HepG2 (cell line): ENCODE measurements at regions not wholly inside any gene's neighbourhood (a gene's known extent, or its start where the extent isn't known, plus 50 kb on each side); places are given as distances from the start of the nearest gene placed in this dataset.
"Not testable (repeated sequence)": the region's sequence is repeated elsewhere in the genome, so short reads cannot be mapped to it uniquely, and the experiment has no call there.

ENCODE experiments used
- ATAC-seq: fragments of 200-7000 bp; cut with Tn5 transposase; 3 replicates; pipeline ENCODE4 v1.9.1; 2020; ENCODE audit warnings: mild to moderate bottlenecking, moderate library complexity
- BruUV-seq: library from RNA; stranded (reverse); fragments of 400-500 nt; replicated peaks from 2 replicates; lab custom pipeline; 2021; lab: Mats Ljungman, UMichigan
- CTCF ChIA-PET: fragments of 300-600 bp; formaldehyde crosslinking; extraction: SDS; loops from one replicate; lab custom pipeline; 2021; ENCODE audit warnings: low total read pairs, inconsistent platforms, low intra/inter-chr PET ratio; lab: Yijun Ruan, JAX
- POLR2A ChIA-PET: fragments of 350-600 bp; sonication (Branson Sonifier 250); formaldehyde crosslinking; loops from one replicate; lab custom pipeline; 2020; ENCODE audit warnings: antibody characterized with exemption, inconsistent platforms; lab: Yijun Ruan, JAX
- DNase-seq: peaks from one replicate; pipeline ENCODE4 v3.0.0-alpha.2; 2015; ENCODE audit warnings: low spot score
- FAIRE-seq: peaks from 3 replicates; lab custom pipeline; 2011; peaks lifted over from hg19 to GRCh38; lab: Jason Lieb, UNC
- H2AFZ ChIP-seq: one replicate; pipeline ENCODE4 v1.6.1; 2011; ENCODE audit warnings: low read length, inconsistent platforms
- H3K27ac ChIP-seq: fragments of 300-600 bp; 3 replicates; pipeline ENCODE4 v1.8.0; 2011; ENCODE audit warnings: mixed run types, mild to moderate bottlenecking, mixed read lengths, low read length, inconsistent platforms; ENCODE audit not compliant: insufficient read depth; ENCODE audit errors: extremely low read length
- H3K27me3 ChIP-seq, 2 experiments: fragments of 200-600 bp in 1 of 2; 2 replicates in 1 of 2; 3 replicates in 1 of 2; pipeline versions ENCODE4 v1.6.0 to v1.8.0; 2011; ENCODE audit warnings: low read length in 2 of 2, mild to moderate bottlenecking in 2 of 2, moderate library complexity in 2 of 2, inconsistent platforms in 1 of 2; ENCODE audit not compliant: insufficient read depth in 2 of 2, control insufficient read depth in 1 of 2
- H3K36me3 ChIP-seq, 2 experiments: fragments of 200-600 bp in 1 of 2; replicated peaks in 1 of 2; 2 replicates in 1 of 2; 3 replicates in 1 of 2; pipeline versions ENCODE4 v1.5.1 to v1.8.0; 2011; ENCODE audit warnings: low read length in 2 of 2, inconsistent platforms in 1 of 2; ENCODE audit not compliant: insufficient read depth in 2 of 2, control insufficient read depth in 1 of 2
- H3K4me1 ChIP-seq: 2 replicates; pipeline ENCODE4 v1.5.1; 2012; ENCODE audit warnings: low read length, inconsistent platforms; ENCODE audit not compliant: insufficient read depth
- H3K4me2 ChIP-seq: 2 replicates; pipeline ENCODE4 v1.6.0; 2011; ENCODE audit warnings: low read depth, low read length, inconsistent platforms
- H3K4me3 ChIP-seq, 3 experiments: fragments of 200-600 bp in 1 of 3; sonication (generic), shearing (Covaris generic) in 1 of 3; replicated peaks in 1 of 3; 2 replicates each; pipeline ENCODE4 v1.5.1; 2011 to 2016; ENCODE audit warnings: low read length in 3 of 3, inconsistent platforms in 2 of 3, low read depth in 2 of 3, mild to moderate bottlenecking in 2 of 3, control low read depth in 1 of 3, mixed read lengths in 1 of 3; ENCODE audit not compliant: insufficient read depth in 1 of 3
- H3K79me2 ChIP-seq: one replicate; pipeline ENCODE4 v1.6.1; 2011; ENCODE audit warnings: low read length, inconsistent platforms; ENCODE audit not compliant: insufficient read depth
- H3K9ac ChIP-seq: 2 replicates; pipeline ENCODE4 v1.6.0; 2011; ENCODE audit warnings: mild to moderate bottlenecking, low read depth, low read length, inconsistent platforms; ENCODE audit not compliant: insufficient read depth
- H3K9me3 ChIP-seq: 2 replicates; pipeline ENCODE4 v1.5.1; 2012; ENCODE audit warnings: mild to moderate bottlenecking, low read length
- H4K20me1 ChIP-seq: 2 replicates; pipeline ENCODE4 v1.6.0; 2011; ENCODE audit warnings: inconsistent platforms, mild to moderate bottlenecking, low read length, moderate library complexity; ENCODE audit not compliant: insufficient read depth
- ATF7 ChIP-seq, 2 experiments: fragments of 450-650 bp in 1 of 2; sonication (generic) in 1 of 2; formaldehyde crosslinking in 1 of 2; IDR thresholded peaks; 2 replicates each; pipeline versions ENCODE4 v1.4.0 to v1.6.1; 2016 to 2020; ENCODE audit warnings: antibody characterized with exemption in 1 of 2, mild to moderate bottlenecking in 1 of 2, missing genetic modification reagents in 1 of 2
- CEBPB ChIP-seq: IDR thresholded peaks from 2 replicates; pipeline ENCODE4 v1.6.1; 2011; ENCODE audit warnings: low read depth, low read length, improper control_type of control experiment, borderline replicate concordance
- CEBPG ChIP-seq: IDR thresholded peaks from 2 replicates; pipeline ENCODE4 v1.6.1; 2016
- CHD4 ChIP-seq: fragments of 200-600 bp; sonication (generic); IDR thresholded peaks from 2 replicates; pipeline ENCODE4 v1.7.0; 2017; ENCODE audit warnings: mild to moderate bottlenecking, low read length, borderline replicate concordance
- FOSL2 ChIP-seq: sonication (generic); formaldehyde crosslinking; IDR thresholded peaks from 2 replicates; pipeline ENCODE4 v1.4.0; 2020; ENCODE audit warnings: missing genetic modification reagents
- ZNF121 ChIP-seq: sonication (generic); formaldehyde crosslinking; IDR thresholded peaks from 2 replicates; pipeline ENCODE4 v1.5.0; 2020; ENCODE audit warnings: mild to moderate bottlenecking, missing genetic modification reagents
- ZNF460 ChIP-seq: sonication (generic); formaldehyde crosslinking; IDR thresholded peaks from 2 replicates; pipeline ENCODE4 v1.5.1; 2020; ENCODE audit warnings: missing genetic modification reagents, mild to moderate bottlenecking, borderline replicate concordance
- ZNF501 ChIP-seq: sonication (generic); formaldehyde crosslinking; IDR thresholded peaks from 2 replicates; pipeline ENCODE4 v1.5.1; 2020; ENCODE audit warnings: mild to moderate bottlenecking, moderate library complexity, missing genetic modification reagents
- WGBS: methylation state at CpG from one replicate; pipeline ENCODE4 v1.1.6; 2017; ENCODE audit warnings: low lambda C conversion rate; 5-methylcytosine and 5-hydroxymethylcytosine counted together
- in situ Hi-C: cut with HindIII; loops from 2 replicates; pipeline ENCODE4 v1.10.0; 2017; ENCODE audit warnings: low pct_unique_long_range_greater_than_20kb; ENCODE audit not compliant: extremely low pct_ligation_motif_present
- intact Hi-C: fragments of 100-400 bp; cut with micrococcal nuclease; formaldehyde crosslinking; loops from one replicate; pipeline ENCODE4 v1.10.0; 2022; ENCODE audit not compliant: unreplicated experiment
- TF ChIP-seq, protein P1 (sequence below), 2 experiments: fragments of 450-650 bp in 1 of 2; sonication (generic) in 1 of 2; formaldehyde crosslinking; IDR thresholded peaks; 2 replicates each; pipeline versions ENCODE4 v1.5.0 to v1.8.0; 2020 to 2022; ENCODE audit warnings: mild to moderate bottlenecking in 1 of 2, missing genetic modification reagents in 1 of 2
- TF ChIP-seq, protein P2 (sequence below): sonication (generic); formaldehyde crosslinking; IDR thresholded peaks from 2 replicates; pipeline ENCODE4 v1.4.0; 2020; ENCODE audit warnings: missing genetic modification reagents
- TF ChIP-seq, protein P3 (sequence below): sonication (generic); formaldehyde crosslinking; IDR thresholded peaks from 2 replicates; pipeline ENCODE4 v1.4.0; 2020; ENCODE audit warnings: missing genetic modification reagents, mild to moderate bottlenecking, borderline replicate concordance
- TF ChIP-seq, protein P4 (sequence below): sonication (generic); formaldehyde crosslinking; IDR thresholded peaks from 2 replicates; pipeline ENCODE4 v1.8.0; 2022; ENCODE audit warnings: mild to moderate bottlenecking, missing genetic modification reagents; ENCODE audit not compliant: insufficient replicate concordance

- H3K36me3 ChIP-seq; H4K20me1 ChIP-seq; BruUV-seq; H3K4me3 ChIP-seq; in situ Hi-C loops; H3K9me3 ChIP-seq; H3K27me3 ChIP-seq; ATAC-seq; DNase-seq; H2AFZ ChIP-seq; FAIRE-seq; CTCF ChIA-PET; H3K79me2 ChIP-seq; TF ChIP-seq ATF7 (CRISPR knock-in tag; IDR thresholded peaks at IDR 0.05): not testable (repeated sequence)
- H3K27ac ChIP-seq = peak overlapping the region; percentile 57
- intact Hi-C loops = loop anchor here (2.0 kb wide), 1 partner anchor 27 kb away; no protein-coding TSS in a partner anchor
- H3K4me1 ChIP-seq = peaks cover 71% of the 10 kb centered on the region
- peak overlapping the region; percentile 25 for H3K4me2 ChIP-seq
- POLR2A ChIA-PET = interaction anchor here (0.6 to 1.4 kb wide), 4 partner anchors 14 to 37 kb away, joined by 3 to 5 read pairs (median 4); no protein-coding TSS in a partner anchor
- TF ChIP-seq, protein P1, sequence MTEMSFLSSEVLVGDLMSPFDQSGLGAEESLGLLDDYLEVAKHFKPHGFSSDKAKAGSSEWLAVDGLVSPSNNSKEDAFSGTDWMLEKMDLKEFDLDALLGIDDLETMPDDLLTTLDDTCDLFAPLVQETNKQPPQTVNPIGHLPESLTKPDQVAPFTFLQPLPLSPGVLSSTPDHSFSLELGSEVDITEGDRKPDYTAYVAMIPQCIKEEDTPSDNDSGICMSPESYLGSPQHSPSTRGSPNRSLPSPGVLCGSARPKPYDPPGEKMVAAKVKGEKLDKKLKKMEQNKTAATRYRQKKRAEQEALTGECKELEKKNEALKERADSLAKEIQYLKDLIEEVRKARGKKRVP (CRISPR knock-in tag; IDR thresholded peaks at IDR 0.05) = peak in 1 of 2 experiments; percentile 67; a peak in 1 of 4 replicates
- TF ChIP-seq ATF7 (IDR thresholded peaks at IDR 0.05) = peak; percentile 7; the same call in 1 of the 2 replicates
- TF ChIP-seq, protein P2, sequence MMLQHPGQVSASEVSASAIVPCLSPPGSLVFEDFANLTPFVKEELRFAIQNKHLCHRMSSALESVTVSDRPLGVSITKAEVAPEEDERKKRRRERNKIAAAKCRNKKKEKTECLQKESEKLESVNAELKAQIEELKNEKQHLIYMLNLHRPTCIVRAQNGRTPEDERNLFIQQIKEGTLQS = peak; percentile 86
- 0 out of 2 replicates have a peak, but pooled peaks have one; percentile 59 for TF ChIP-seq CHD4
- TF ChIP-seq ZNF501 (CRISPR knock-in tag) = peak; percentile 48; the same call in 1 of the 2 replicates
- TF ChIP-seq ZNF460 (CRISPR knock-in tag) = peak; percentile 57; the same call in 1 of the 2 replicates
- TF ChIP-seq CEBPG (CRISPR knock-in tag) = peak; percentile 78
- peak; percentile 91 for TF ChIP-seq FOSL2
- TF ChIP-seq, protein P3, sequence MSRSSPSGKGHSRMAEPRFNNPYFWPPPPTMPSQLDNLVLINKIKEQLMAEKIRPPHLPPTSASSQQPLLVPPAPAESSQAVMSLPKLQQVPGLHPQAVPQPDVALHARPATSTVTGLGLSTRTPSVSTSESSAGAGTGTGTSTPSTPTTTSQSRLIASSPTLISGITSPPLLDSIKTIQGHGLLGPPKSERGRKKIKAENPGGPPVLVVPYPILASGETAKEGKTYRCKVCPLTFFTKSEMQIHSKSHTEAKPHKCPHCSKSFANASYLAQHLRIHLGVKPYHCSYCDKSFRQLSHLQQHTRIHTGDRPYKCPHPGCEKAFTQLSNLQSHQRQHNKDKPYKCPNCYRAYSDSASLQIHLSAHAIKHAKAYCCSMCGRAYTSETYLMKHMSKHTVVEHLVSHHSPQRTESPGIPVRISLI (CRISPR knock-in tag) = peak; percentile 62; the same call in 1 of the 2 replicates
- peak; percentile 72 for TF ChIP-seq CEBPB
- TF ChIP-seq ZNF121 (CRISPR knock-in tag) = peak; percentile 96
- TF ChIP-seq, protein P4, sequence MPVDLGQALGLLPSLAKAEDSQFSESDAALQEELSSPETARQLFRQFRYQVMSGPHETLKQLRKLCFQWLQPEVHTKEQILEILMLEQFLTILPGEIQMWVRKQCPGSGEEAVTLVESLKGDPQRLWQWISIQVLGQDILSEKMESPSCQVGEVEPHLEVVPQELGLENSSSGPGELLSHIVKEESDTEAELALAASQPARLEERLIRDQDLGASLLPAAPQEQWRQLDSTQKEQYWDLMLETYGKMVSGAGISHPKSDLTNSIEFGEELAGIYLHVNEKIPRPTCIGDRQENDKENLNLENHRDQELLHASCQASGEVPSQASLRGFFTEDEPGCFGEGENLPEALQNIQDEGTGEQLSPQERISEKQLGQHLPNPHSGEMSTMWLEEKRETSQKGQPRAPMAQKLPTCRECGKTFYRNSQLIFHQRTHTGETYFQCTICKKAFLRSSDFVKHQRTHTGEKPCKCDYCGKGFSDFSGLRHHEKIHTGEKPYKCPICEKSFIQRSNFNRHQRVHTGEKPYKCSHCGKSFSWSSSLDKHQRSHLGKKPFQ (CRISPR knock-in tag) = peak; percentile 36
- WGBS = 94% methylated on average over 1 of the region's 1 CpG
- H3K9ac ChIP-seq = peak overlapping the region; percentile 4; the same call in 1 of the 2 replicates
These were observed 265.4 kb downstream of the SOX9 start for GRCh38 chr17:72386173-72386572.
